HUES48 (cell line): ENCODE measurements at regions not wholly inside any gene's neighbourhood (a gene's known extent, or its start where the extent isn't known, plus 50 kb on each side); places are given as distances from the start of the nearest gene placed in this dataset.

ENCODE experiments used
- H3K27ac ChIP-seq: one replicate; pipeline ENCODE4 v1.7.0; 2013; ENCODE audit warnings: low read depth, low read length, inconsistent platforms
- H3K27me3 ChIP-seq: 2 replicates; pipeline ENCODE4 v1.6.1; 2013; ENCODE audit warnings: mild to moderate bottlenecking, low read length; ENCODE audit not compliant: control insufficient read depth, insufficient read depth
- H3K36me3 ChIP-seq: 2 replicates; pipeline ENCODE4 v1.6.1; 2013; ENCODE audit warnings: low read length; ENCODE audit not compliant: control insufficient read depth, insufficient read depth
- H3K4me1 ChIP-seq: 2 replicates; pipeline ENCODE4 v1.6.1; 2013; ENCODE audit warnings: mild to moderate bottlenecking, low read length; ENCODE audit not compliant: control insufficient read depth, insufficient read depth
- H3K4me3 ChIP-seq: 2 replicates; pipeline ENCODE4 v1.5.1; 2013; ENCODE audit warnings: mild to moderate bottlenecking, low read depth, low read length
- H3K9ac ChIP-seq: 2 replicates; pipeline ENCODE4 v1.6.1; 2013; ENCODE audit warnings: mild to moderate bottlenecking, low read depth, low read length, moderate library complexity
- H3K9me3 ChIP-seq: 2 replicates; pipeline ENCODE4 v1.6.1; 2013; ENCODE audit warnings: low read length; ENCODE audit not compliant: control insufficient read depth, insufficient read depth

DNA sequence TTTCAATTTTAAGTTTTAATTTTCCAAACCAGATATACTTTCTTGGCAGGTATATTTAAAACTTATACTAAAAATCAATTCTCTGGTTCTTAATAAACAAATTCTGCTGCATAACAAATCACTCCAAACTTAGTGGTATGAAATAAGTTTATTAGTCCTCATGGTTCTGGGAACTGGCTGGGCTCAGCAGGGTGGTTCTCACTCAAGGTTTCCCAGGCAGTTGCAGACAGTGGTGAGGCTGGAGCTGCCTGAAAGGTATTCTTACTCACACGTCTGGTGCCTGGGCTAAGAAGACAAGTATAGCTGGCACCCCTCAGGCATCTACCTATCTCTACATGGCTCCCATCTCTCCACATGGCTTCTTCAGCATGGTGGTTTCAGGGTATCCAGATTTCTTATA lies 308.2 kb upstream of the CCDC196 start:
- H3K36me3 ChIP-seq = no peaks in the 10 kb centered on the region
- H3K27me3 ChIP-seq = no peaks in the 10 kb centered on the region
- no peaks in the 10 kb centered on the region for H3K4me1 ChIP-seq
- H3K4me3 ChIP-seq = no peak overlapping the region
- H3K9me3 ChIP-seq = peaks cover 5% of the 10 kb centered on the region; the same call in 1 of the 2 replicates
- H3K27ac ChIP-seq = no peak overlapping the region
- H3K9ac ChIP-seq = no peak overlapping the region

DNA sequence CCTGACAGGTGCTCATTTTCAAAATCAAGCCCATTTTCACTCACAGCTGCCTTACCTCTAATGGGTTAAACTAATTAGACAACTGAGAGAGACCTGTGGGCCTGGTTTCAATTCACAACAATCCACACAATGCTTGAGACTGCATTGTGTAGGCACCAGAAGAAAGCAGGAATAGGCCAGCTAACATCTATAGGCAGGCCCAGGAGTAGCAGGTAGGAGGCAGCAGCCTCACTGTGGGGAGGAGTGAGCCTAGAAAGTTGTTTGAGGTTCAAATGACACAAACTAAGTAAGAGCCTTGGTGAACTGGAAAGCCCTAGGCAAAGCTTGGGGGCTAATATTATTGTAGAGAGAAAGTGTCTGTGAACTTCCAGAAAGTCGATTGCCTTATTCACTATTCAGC lies 289.5 kb upstream of the CCDC196 start:
- Histone ChIP-seq H3K27ac (no peak overlapping the region), H3K9me3 (peaks cover 5% of the 10 kb centered on the region; the same call in 1 of the 2 replicates), H3K4me3 (no peak overlapping the region), H3K27me3 (no peaks in the 10 kb centered on the region), H3K36me3 (no peaks in the 10 kb centered on the region), H3K4me1 (no peaks in the 10 kb centered on the region), H3K9ac (no peak overlapping the region)

DNA sequence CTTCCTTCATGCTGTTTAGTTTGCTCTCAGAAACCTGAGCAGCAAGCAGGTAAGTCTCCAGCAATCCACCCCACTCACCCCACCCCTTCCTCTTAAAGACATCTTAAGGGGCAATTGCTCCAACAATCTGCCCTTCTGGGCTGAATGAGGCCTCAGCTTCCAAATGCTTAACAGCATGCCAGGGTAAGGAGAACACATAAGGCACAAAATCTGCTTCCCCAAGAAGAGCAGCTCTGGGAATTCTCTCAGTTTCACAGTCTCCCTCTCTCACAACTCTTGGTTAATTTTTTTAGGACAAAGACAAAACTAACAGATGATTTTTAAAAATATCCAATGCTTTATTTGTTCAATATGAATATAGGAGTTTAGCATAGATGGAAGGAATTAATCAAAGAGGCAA lies 288.9 kb upstream of the CCDC196 start:
- H3K4me1 ChIP-seq = no peaks in the 10 kb centered on the region
- peaks cover 5% of the 10 kb centered on the region; the same call in 1 of the 2 replicates for H3K9me3 ChIP-seq

DNA sequence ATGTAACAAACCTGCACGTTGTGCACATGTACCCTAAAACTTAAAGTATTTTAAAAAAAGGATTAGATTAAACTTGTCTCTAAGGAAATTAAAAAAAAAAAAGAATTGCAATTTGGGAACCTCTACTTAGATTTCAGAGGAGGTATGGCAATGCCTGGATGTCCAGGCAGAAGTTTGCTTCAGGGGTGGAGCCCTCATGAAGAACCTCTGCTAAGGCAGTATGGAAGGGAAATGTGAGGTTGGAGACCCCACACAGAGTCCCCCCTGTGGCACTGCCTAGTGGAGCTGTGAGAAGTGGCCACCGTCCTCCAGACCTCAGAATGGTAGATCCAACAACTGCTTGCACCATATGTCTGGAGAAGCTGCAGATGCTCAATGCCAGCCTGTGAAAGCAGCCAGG lies 279.6 kb upstream of the CCDC196 start:
- H3K27me3 ChIP-seq = no peaks in the 10 kb centered on the region
- no peak overlapping the region for H3K4me3 ChIP-seq
- H3K9ac ChIP-seq = no peak overlapping the region
- no peaks in the 10 kb centered on the region for H3K36me3 ChIP-seq
- H3K4me1 ChIP-seq = no peaks in the 10 kb centered on the region
- H3K9me3 ChIP-seq = peaks cover 14% of the 10 kb centered on the region
- H3K27ac ChIP-seq = no peak overlapping the region

More for the DNA sequence above, 288.9 kb upstream of the CCDC196 start:
- Histone ChIP-seq H3K27me3 (no peaks in the 10 kb centered on the region), H3K27ac (no peak overlapping the region), H3K9ac (no peak overlapping the region), H3K4me3 (no peak overlapping the region), H3K36me3 (no peaks in the 10 kb centered on the region)

DNA sequence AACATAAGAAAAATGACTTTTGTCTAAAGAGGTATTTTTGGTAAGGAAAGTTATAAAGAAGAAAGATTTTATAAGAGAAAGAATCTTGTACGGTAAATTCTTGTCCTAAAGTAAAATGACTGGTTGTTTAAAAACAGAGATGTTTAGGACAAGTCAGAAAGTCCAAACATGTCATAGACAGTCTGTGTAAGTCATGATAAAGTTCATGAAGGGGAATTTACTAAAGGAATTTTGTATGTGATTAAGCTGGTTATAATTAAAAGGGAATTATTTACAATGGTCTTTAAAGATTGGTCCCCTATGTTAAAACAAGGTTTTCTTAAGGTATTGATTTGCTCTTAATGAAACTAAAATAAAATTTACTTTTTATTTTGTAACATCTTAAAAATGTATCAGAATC lies 269.4 kb upstream of the CCDC196 start:
- H3K4me3 ChIP-seq = no peak overlapping the region
- H3K27me3 ChIP-seq = no peaks in the 10 kb centered on the region
- H3K9me3 ChIP-seq = peaks cover 60% of the 10 kb centered on the region
- no peak overlapping the region for H3K27ac ChIP-seq
- H3K36me3 ChIP-seq = no peaks in the 10 kb centered on the region
- no peaks in the 10 kb centered on the region for H3K4me1 ChIP-seq
- no peak overlapping the region for H3K9ac ChIP-seq

DNA sequence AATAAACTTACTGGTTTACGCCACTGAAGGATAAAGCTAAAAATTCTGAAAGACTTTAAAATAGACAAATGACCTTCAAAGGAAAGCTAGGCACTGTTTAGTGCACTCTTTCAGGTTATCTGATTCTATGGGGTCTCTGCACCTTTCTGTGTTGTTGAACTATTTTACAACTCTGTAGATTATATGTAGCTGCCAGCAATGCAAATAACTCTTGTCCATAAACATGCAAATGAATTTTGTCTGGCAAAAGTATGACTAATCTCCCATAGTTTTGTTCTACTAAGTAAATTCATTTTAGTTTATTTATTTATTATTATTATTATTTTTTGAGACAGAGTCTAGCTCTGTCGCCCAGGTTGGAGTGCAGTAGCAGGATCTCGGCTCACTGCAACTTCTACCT lies 266.3 kb upstream of the CCDC196 start:
- H3K9ac ChIP-seq = no peak overlapping the region
- no peaks in the 10 kb centered on the region for H3K36me3 ChIP-seq
- H3K27ac ChIP-seq = no peak overlapping the region
- peaks cover 49% of the 10 kb centered on the region for H3K9me3 ChIP-seq
- no peak overlapping the region for H3K4me3 ChIP-seq
- no peaks in the 10 kb centered on the region for H3K27me3 ChIP-seq
- no peaks in the 10 kb centered on the region for H3K4me1 ChIP-seq

DNA sequence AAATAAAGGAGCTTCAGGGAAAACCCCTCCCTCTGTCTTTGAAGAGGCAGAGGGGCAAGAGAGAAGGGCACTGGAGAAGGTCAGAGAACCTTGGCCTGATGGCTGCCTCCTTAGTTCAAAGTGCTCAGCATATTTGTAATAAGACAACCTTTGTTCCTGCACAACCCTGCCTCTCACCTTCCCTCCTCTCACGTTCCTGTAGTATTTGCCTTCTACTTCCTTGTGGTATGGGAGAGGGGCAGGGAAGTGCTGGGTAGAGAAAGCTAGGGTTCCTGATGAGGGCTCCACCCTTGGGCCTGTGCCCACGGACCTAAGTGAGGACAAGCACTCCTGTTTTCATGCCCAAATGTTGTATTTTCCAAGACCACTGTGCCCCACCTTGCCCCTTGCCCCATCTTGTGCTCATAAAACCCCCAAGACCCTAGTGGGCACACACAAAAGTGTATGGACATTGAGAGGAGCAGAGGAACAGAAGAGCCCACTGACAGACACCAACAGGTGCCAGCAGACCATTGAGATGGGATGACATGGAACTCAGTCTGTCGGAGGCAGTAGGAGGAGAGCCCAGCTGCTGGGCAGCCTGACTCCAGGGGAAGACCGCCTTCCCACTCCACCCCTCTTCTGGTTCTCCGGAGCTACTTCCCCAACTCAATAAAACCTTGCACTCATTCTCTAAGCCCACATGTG lies 261.5 kb upstream of the CCDC196 start:
- peaks cover 4% of the 10 kb centered on the region; the same call in 1 of the 2 replicates for H3K9me3 ChIP-seq
- no peaks in the 10 kb centered on the region for H3K36me3 ChIP-seq
- no peak overlapping the region for H3K9ac ChIP-seq
- no peaks in the 10 kb centered on the region for H3K4me1 ChIP-seq
- H3K27ac ChIP-seq = no peak overlapping the region
- no peaks in the 10 kb centered on the region for H3K27me3 ChIP-seq
- no peak overlapping the region for H3K4me3 ChIP-seq

DNA sequence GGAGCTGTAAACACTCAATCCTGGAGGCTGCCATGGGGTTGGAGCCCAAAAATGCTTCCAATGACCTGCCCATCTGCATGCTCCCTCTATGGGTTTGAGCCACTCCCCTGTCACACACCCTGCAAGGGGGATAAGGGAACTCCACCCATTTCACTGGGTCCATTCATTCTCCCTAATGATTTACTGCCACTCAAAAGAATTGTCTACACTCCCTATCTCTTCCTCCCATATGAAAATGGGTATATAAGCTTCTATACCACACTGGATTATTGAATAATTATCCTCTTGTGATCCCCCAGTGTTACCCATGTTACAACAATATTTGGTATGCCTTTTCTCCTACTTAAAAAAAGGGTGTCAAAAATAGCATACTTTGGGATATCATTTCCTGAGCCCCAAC lies 260.8 kb upstream of the CCDC196 start:
- H3K36me3 ChIP-seq = no peaks in the 10 kb centered on the region
- no peak overlapping the region for H3K27ac ChIP-seq
- H3K9me3 ChIP-seq = no peaks in the 10 kb centered on the region
- H3K4me3 ChIP-seq = no peak overlapping the region
- H3K27me3 ChIP-seq = no peaks in the 10 kb centered on the region
- no peak overlapping the region for H3K9ac ChIP-seq
- no peaks in the 10 kb centered on the region for H3K4me1 ChIP-seq

DNA sequence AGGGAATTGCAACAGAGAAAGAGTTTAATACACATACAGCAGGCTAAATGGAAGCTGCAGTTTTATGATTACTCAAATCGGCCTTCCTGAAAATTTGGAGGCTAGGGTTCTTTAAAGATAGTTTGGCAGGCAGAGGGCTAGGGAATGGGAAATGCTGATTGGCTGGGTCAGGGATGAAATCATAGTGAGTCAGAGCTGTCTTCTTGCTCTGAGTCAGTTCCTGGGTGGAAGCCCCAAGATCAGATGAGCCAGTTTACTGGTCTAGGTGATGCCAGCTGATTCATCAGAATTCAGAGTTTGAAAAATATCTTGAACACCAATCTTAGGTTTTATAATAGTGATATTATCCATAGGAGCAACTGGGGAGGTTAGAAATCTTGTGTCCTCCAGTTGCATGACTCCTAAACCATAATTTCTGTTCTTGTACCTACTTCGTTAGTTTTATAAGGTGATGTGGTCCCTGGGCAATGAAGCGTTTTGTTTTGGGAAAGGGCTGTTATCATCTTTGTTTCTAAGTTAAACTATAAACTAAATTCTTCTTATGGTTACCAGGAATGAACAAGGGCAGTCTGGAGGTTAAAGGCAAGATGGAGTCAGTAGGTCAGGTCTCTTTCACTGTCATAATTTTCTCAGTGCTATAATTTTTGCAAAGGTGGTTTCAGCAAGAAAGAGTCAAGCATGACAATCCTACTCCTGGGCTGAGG lies 257.8 kb upstream of the CCDC196 start:
- Histone ChIP-seq H3K36me3 (no peaks in the 10 kb centered on the region), H3K9ac (no peak overlapping the region), H3K27me3 (peaks cover 12% of the 10 kb centered on the region; the same call in 1 of the 2 replicates), H3K9me3 (no peaks in the 10 kb centered on the region), H3K4me3 (no peak overlapping the region), H3K4me1 (no peaks in the 10 kb centered on the region), H3K27ac (no peak overlapping the region)

DNA sequence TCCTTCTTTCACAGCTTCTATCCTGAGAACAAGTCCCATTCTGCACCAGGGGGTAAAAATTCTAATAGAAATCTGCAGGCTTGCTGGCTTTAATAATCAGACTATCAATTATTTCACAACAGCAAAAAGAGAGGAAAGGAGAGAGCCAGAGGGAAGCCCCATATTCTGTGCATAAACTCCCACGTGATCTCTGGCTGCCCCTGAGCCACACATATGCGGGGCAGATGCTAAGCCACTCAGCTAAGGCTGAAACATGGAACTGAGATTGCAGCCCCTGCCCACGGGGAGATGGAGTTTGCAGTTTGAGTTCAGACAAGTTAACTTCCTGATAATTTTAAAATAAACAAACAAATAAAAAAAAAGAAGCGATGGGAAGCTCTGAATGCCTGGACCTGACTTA lies 254.4 kb upstream of the CCDC196 start:
- Histone ChIP-seq H3K27ac (no peak overlapping the region), H3K9me3 (no peaks in the 10 kb centered on the region), H3K36me3 (no peaks in the 10 kb centered on the region), H3K27me3 (peaks cover 13% of the 10 kb centered on the region; the same call in 1 of the 2 replicates), H3K4me1 (no peaks in the 10 kb centered on the region), H3K9ac (no peak overlapping the region), H3K4me3 (no peak overlapping the region)

DNA sequence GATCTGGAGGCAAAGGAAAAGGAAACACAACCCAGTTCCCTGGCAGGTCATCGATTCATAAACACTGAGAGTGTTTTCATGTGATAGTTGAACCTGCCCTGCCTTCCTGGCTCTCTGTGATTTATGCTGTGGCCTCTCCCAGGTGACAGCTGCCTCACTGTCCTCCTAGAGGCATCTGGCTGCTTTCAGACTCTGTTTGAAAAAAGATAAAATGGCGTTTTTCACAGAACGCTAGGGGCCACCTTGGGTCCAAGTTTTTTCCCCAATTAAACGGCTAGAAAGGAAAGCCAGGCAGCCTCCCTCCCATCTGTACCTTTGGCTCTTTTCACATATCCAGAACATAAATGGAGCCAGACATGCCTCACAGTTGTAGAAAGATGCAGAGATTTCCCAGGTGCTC lies 252.6 kb upstream of the CCDC196 start:
- H3K27me3 ChIP-seq = peaks cover 13% of the 10 kb centered on the region; the same call in 1 of the 2 replicates
- no peak overlapping the region for H3K27ac ChIP-seq
- H3K9ac ChIP-seq = no peak overlapping the region
- no peaks in the 10 kb centered on the region for H3K9me3 ChIP-seq
- H3K36me3 ChIP-seq = no peaks in the 10 kb centered on the region
- no peaks in the 10 kb centered on the region for H3K4me1 ChIP-seq
- no peak overlapping the region for H3K4me3 ChIP-seq
